Fibroblast of peridontal ligament (primary cell): ENCODE measurements at regions not wholly inside any gene's neighbourhood (a gene's known extent, or its start where the extent isn't known, plus 50 kb on each side); places are given as distances from the start of the nearest gene placed in this dataset.
"Not testable (repeated sequence)": the region's sequence is repeated elsewhere in the genome, so short reads cannot be mapped to it uniquely, and the experiment has no call there.

Source experiments
- DNase-seq: peaks from one replicate; pipeline ENCODE4 v3.0.0-alpha.2; 2010; ENCODE audit errors: extremely low read depth

- no peak for DNase-seq
Measured at GRCh38 chr4:1572964-1573720, 111.0 kb downstream of the FAM53A start.

GRCh38 chr4:1572521-1572920 lies 111.6 kb downstream of the FAM53A start:
- no peak for DNase-seq

GRCh38 chr4:1572010-1572385 lies 112.1 kb downstream of the FAM53A start:
- DNase-seq = no peak

- no peak for DNase-seq
Measured at GRCh38 chr4:1571165-1572009, 112.7 kb downstream of the FAM53A start.

GRCh38 chr4:1570291-1571164 lies 113.6 kb downstream of the FAM53A start:
- no peak for DNase-seq

GRCh38 chr4:1569461-1570151 lies 114.5 kb downstream of the FAM53A start:
- no peak for DNase-seq

GRCh38 chr4:1568855-1569460 lies 115.2 kb downstream of the FAM53A start:
- DNase-seq = no peak

GRCh38 chr4:1567808-1568581 lies 116.1 kb downstream of the FAM53A start:
- DNase-seq = no peak

GRCh38 chr4:1567519-1567807 lies 116.7 kb downstream of the FAM53A start:
- DNase-seq = no peak

- DNase-seq = no peak
Measured at GRCh38 chr4:1566838-1567518, 117.1 kb downstream of the FAM53A start.

GRCh38 chr4:1566301-1566837 lies 117.7 kb downstream of the FAM53A start:
- not testable (repeated sequence) for DNase-seq

- no peak for DNase-seq
Measured at GRCh38 chr4:1565598-1566295, 118.4 kb downstream of the FAM53A start.

- DNase-seq = no peak
Measured at GRCh38 chr4:1564535-1565375, 119.4 kb downstream of the FAM53A start.

GRCh38 chr4:1563768-1564485 lies 120.2 kb downstream of the FAM53A start:
- DNase-seq = no peak

- no peak for DNase-seq
Measured at GRCh38 chr4:1563241-1563640, 120.9 kb downstream of the FAM53A start.

- DNase-seq = no peak
Measured at GRCh38 chr4:1562771-1563170, 121.3 kb downstream of the FAM53A start.

- no peak for DNase-seq
Measured at GRCh38 chr4:1562371-1562770, 121.7 kb downstream of the FAM53A start.
